Neural progenitor cell (in vitro differentiated cells): ENCODE measurements at regions not wholly inside any gene's neighbourhood (a gene's known extent, or its start where the extent isn't known, plus 50 kb on each side); places are given as distances from the start of the nearest gene placed in this dataset.

Experiments used
- EZH2 ChIP-seq: fragments of 200-600 bp; sonication (generic); IDR thresholded peaks from 2 replicates; pipeline ENCODE4 v1.6.1; 2017; ENCODE audit warnings: antibody characterized with exemption, mild to moderate bottlenecking, moderate library complexity
- EZH2phosphoT487 ChIP-seq: fragments of 200-600 bp; sonication (generic); IDR thresholded peaks from 2 replicates; pipeline ENCODE4 v1.6.1; 2017; ENCODE audit warnings: antibody characterized with exemption
- TF ChIP-seq, protein P1 (sequence below): fragments of 200-600 bp; sonication (generic); IDR thresholded peaks from 2 replicates; pipeline ENCODE4 v1.5.1; 2017; ENCODE audit warnings: antibody characterized with exemption, mild to moderate bottlenecking

GRCh38 chr4:12137575-12137974, 708.9 kb upstream of the HS3ST1 start:
- TF ChIP-seq, protein P1, sequence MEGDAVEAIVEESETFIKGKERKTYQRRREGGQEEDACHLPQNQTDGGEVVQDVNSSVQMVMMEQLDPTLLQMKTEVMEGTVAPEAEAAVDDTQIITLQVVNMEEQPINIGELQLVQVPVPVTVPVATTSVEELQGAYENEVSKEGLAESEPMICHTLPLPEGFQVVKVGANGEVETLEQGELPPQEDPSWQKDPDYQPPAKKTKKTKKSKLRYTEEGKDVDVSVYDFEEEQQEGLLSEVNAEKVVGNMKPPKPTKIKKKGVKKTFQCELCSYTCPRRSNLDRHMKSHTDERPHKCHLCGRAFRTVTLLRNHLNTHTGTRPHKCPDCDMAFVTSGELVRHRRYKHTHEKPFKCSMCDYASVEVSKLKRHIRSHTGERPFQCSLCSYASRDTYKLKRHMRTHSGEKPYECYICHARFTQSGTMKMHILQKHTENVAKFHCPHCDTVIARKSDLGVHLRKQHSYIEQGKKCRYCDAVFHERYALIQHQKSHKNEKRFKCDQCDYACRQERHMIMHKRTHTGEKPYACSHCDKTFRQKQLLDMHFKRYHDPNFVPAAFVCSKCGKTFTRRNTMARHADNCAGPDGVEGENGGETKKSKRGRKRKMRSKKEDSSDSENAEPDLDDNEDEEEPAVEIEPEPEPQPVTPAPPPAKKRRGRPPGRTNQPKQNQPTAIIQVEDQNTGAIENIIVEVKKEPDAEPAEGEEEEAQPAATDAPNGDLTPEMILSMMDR = no peak
- TF ChIP-seq EZH2 (no peak), EZH2phosphoT487 (no peak)
